Kidney epithelial cell (primary cell): ENCODE measurements at regions not wholly inside any gene's neighbourhood (a gene's known extent, or its start where the extent isn't known, plus 50 kb on each side); places are given as distances from the start of the nearest gene placed in this dataset.

Experiments
- DNase-seq: peaks from one replicate; pipeline ENCODE4 v3.0.0-alpha.2; 2010; ENCODE audit warnings: low read depth
- H3K27me3 ChIP-seq: 2 replicates; pipeline ENCODE4 v1.6.0; 2011; ENCODE audit warnings: low read length; ENCODE audit not compliant: control insufficient read depth, insufficient read depth
- H3K36me3 ChIP-seq: 2 replicates; pipeline ENCODE4 v1.5.1; 2011; ENCODE audit warnings: low read length; ENCODE audit not compliant: control insufficient read depth, insufficient read depth
- H3K4me3 ChIP-seq: 2 replicates; pipeline ENCODE4 v1.5.1; 2011; ENCODE audit warnings: low read depth, mild to moderate bottlenecking, control low read depth, low read length
- TF ChIP-seq, protein P1 (sequence below): IDR thresholded peaks from 2 replicates; pipeline ENCODE4 v1.5.1; 2011; ENCODE audit warnings: mild to moderate bottlenecking, moderate library complexity, low read length, control low read depth, inconsistent platforms; ENCODE audit not compliant: insufficient read depth, poor library complexity, severe bottlenecking

DNA sequence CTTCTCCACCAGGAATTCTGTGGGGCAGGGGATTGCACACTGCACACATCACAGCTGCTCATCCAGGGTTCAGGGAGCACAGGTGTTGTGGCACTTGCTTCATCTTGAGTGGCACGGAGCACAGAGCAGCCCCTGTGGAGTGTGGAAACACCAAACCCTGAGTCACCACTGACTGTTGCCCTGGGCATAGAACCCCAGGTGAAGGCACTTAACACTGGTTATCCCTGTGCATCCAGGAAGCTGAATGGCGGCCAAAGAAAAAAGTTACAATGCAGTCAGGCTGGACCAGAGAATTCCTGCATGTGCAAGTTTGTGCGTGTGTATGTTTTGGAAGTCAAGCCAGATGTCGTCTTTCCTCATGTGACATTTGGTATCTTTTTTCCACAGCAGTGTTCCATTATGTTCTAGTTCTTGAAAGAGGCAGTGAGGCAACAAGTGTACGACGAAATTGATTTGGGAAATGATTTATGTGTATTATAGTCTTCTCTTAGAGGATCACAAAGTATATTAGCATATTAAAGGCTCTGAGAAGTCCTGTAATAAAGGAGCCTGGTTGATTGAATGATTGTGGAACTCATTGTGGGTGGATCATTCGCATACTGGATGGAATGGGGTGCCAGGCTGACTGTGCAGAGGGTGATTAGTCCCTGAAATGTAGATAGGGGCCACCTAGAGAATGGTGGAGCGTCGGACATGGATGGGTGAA, 292.3 kb downstream of the TLE3 start:
- no peak for DNase-seq
- Histone ChIP-seq H3K27me3 (peaks cover 8% of the 10 kb centered on the region), H3K36me3 (no peaks in the 10 kb centered on the region), H3K4me3 (no peak overlapping the region)
- TF ChIP-seq, protein P1, sequence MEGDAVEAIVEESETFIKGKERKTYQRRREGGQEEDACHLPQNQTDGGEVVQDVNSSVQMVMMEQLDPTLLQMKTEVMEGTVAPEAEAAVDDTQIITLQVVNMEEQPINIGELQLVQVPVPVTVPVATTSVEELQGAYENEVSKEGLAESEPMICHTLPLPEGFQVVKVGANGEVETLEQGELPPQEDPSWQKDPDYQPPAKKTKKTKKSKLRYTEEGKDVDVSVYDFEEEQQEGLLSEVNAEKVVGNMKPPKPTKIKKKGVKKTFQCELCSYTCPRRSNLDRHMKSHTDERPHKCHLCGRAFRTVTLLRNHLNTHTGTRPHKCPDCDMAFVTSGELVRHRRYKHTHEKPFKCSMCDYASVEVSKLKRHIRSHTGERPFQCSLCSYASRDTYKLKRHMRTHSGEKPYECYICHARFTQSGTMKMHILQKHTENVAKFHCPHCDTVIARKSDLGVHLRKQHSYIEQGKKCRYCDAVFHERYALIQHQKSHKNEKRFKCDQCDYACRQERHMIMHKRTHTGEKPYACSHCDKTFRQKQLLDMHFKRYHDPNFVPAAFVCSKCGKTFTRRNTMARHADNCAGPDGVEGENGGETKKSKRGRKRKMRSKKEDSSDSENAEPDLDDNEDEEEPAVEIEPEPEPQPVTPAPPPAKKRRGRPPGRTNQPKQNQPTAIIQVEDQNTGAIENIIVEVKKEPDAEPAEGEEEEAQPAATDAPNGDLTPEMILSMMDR: no peak

DNA sequence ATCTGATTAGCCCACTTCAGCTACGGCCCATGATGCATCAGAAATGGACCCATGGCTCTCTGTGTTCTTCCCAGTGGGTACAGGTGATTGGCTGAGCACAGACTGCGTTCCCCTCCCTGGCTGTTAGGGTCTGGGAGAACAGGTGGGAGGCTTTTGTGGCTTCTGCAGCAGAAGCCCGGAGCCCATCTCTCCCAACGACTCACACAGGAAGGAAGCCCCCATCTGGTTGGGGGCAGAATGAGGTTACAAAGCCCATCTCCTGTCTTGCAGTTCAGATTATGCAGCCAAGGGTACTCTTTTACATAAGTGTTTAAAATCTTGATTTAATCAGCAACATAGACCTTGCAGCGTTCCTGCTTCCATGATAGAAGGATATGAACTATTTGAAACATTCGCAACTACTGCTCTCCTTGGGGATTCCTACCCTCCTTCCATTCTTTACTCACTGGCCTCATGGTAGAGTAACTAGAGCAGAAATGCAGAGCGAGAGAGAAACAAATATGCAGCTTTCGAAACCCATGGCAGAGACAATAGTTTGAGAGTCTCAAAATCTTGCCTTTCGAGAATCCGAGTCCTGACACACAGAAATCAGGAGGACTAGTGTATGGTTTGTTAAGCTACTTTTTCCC, 291.3 kb downstream of the TLE3 start:
- Histone ChIP-seq H3K36me3 (no peaks in the 10 kb centered on the region), H3K4me3 (no peak overlapping the region), H3K27me3 (peaks cover 12% of the 10 kb centered on the region)
- TF ChIP-seq, protein P1: no peak
- no peak for DNase-seq

DNA sequence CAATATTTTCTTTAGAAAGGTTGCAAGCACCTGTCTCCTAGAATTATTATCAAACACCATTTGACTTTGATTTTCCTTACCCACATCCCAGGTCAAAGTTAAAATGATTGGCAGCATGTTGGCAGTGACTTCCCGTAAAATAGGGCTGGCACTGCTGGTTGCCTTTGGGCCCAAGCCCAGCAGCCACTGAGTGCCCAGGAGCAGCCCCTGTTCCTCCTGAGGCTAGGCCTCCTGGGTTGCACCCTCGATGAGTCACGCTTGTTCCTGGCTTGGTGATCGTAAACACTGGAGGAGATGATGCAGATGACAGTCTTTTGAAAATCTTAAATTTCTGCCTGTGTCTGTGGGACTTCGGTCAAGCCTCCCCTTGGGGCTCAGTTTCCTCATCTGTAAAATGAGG, 290.0 kb downstream of the TLE3 start:
- TF ChIP-seq, protein P1: no peak
- DNase-seq: no peak

DNA sequence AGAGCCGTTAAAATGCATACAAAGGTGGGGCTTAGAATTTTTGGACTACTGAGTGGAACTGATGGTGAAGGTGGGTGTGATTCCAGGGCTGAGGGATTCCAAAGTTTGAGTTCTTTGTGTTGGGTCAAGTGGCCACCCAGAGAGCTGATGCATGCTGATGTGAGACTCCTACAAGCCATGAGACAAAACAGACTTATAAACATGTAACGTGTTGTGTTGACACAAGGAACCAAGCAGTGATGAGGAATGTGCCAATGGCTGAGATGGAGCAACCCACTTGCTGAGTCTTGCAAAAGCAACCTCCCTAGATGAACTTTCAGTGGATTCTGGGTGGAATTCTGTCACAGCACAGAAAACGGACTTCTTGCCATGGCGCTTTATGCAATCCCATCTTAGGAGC, 289.0 kb downstream of the TLE3 start:
- DNase-seq: no peak
- H3K4me3 ChIP-seq: no peak overlapping the region
- TF ChIP-seq, protein P1: no peak
- no peaks in the 10 kb centered on the region for H3K36me3 ChIP-seq
- peaks cover 10% of the 10 kb centered on the region for H3K27me3 ChIP-seq

More for the DNA sequence above, 290.0 kb downstream of the TLE3 start:
- Histone ChIP-seq H3K27me3 (peaks cover 10% of the 10 kb centered on the region), H3K4me3 (no peak overlapping the region), H3K36me3 (no peaks in the 10 kb centered on the region)

DNA sequence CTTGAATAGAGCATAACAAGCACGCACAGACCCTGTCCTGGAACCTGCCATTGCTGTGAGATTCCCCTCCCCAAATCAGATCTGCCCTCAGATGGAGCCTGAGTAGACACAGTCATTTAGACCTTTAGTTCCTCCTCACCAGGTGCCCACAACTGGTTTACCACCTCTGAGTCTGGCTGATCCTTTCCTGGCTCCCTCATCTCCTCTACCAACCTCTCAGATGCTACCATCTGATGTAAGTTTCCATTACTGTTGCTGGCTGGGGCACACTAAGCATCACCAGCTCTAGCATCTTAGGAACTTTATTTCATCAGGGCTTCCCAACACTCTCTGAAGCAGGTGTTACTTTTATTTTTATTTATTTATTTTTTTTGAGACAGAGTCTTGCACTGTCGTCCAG, 288.3 kb downstream of the TLE3 start:
- H3K4me3 ChIP-seq: no peak overlapping the region
- TF ChIP-seq, protein P1: no peak
- DNase-seq: no peak
- H3K27me3 ChIP-seq: peaks cover 10% of the 10 kb centered on the region
- H3K36me3 ChIP-seq: no peaks in the 10 kb centered on the region
